GM21423 (cell line): ENCODE measurements at regions not wholly inside any gene's neighbourhood (a gene's known extent, or its start where the extent isn't known, plus 50 kb on each side); places are given as distances from the start of the nearest gene placed in this dataset.

Experiments
- ATAC-seq: cut with Tn5 transposase; IDR thresholded peaks from one replicate; pipeline ENCODE4 v1.9.1; 2021; ENCODE audit warnings: mild to moderate bottlenecking, moderate library complexity; ENCODE audit not compliant: unreplicated experiment

DNA sequence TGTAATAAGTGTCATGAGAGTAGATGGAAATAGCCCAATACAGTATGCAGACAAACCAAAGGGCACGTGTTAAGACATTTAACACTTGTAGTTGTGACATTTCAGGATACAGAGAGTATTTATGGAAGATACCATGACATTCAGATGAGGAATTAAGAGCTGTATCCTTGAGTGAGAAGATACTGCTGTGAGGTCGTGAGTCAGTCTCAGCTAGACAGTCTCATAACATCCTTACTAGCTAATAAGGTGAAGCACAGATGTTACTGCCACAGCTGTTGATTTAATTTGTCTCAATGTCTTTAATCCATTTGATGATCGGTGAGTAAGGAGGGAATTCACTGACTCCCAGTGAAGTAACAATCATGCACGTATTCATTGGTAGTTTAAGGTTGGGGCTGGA is 288.0 kb upstream of the AKR1E2 start:
- no peak for ATAC-seq

DNA sequence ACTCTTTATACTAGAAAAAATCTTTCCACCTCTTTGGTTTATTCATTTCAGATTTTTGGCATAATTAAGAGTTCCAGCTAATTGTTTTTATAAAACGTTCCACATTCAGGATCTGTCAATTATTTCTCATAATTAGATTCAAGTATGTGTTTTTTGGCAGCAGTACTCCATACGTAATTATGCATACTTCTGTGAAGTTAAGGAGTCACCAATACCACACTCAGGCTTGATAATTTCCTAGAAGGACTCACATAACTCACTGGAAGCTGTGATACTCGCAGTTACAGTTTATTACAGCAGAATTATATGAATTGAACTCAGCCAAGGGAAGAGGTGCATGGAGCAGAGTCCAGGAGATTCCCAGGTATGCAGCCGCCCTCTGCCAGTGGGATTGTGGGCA is 290.5 kb upstream of the AKR1E2 start:
- no peak for ATAC-seq

DNA sequence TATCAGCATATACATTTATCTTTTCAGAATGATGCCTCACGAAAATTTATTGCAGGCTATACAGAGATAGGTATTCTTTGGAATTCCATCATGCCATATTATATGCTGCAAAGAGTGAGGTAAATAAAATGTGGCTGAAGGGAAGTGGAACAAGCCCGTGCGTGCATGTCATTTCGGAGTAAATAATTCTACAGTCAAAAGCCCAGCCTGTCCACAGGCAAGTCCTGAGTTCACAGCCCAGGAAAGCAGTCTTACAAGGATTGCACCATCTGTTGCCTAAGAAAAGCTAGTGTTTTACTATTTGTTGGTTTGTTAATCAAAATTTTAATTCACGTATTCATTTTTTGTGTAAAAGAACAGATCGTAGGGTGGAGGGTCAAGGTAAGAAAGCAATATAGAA is 292.4 kb upstream of the AKR1E2 start:
- no peak for ATAC-seq

- no peak for ATAC-seq
Observed at GRCh38 chr10:4532976-4533375, 293.0 kb upstream of the AKR1E2 start.

DNA sequence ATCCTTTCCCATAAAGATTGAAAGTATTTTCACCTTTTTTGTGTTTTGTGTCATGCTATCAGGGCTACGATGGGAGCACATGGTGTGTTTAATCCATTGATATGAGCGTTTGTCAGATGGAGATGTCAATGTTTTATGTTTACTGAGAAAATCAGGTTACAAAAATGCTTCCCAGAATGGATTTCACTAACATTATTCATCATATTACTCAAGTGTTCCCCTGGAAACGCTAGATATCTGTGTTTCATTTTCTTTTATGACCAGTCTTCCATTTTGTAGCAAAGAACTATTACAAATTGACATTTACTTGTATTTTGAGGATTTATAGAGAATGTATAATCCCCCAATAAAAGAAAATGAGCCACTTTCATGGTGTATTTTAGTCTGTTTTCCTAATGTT is 293.5 kb upstream of the AKR1E2 start:
- no peak for ATAC-seq

GRCh38 chr10:4532011-4532410 is 294.0 kb upstream of the AKR1E2 start:
- no peak for ATAC-seq

DNA sequence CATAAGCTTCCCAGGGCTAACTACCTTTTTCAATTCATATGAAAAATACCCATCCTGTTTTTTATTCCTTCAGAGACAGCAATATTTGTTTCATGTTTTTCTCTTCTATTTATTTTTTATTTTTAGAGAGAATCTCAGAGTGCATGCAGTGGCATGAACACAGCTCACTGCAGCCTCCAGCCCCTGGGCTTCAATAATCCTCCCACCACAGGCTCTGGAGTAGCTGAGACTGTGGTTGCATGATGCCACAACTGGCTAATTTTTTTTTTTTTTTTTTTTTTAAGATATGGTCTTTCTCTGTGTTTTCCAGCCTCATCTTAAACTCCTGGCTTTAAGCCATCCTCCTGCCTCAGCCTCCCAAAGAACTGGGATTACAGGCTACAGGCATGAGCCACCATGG is 296.7 kb upstream of the AKR1E2 start:
- ATAC-seq = no peak

- ATAC-seq = no peak
Observed at GRCh38 chr10:4527281-4527970, 298.6 kb upstream of the AKR1E2 start.

GRCh38 chr10:4526311-4526731 is 299.7 kb upstream of the AKR1E2 start:
- ATAC-seq = no peak

- ATAC-seq = no peak
Observed at GRCh38 chr10:4525103-4525502, 300.9 kb upstream of the AKR1E2 start.

DNA sequence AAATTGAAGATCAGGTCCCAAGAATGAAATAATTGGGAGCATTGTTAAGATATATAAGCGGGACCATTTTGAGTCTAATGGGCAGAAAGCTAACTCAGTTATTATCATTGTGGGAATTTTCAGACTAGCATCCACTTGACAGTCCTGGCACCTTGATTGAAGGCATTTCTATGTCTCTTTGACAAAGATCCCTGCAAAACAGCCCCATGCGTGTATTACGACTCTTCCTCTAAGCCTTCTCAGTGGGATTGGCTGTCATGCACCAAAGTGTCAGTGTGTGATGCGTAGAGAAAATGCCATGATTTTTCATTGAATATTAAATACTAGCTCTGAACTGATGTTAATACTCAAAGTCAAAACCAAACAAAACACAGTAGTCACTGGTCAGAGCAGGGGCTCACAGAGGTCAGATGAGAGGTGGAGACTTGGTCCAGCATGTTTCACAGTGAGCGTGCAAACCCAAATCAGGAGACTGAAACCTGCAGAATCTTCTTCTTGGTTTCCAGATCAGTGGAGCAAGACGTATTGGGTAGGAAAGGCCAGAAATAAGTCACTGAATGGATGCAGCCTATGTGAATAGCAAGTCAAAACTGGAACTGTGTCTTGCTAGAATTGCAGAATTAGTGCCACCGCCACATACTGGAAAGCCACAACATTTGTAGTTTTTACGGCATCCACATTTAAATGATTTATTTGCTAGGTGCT is 303.6 kb upstream of the AKR1E2 start:
- peak; percentile 90 for ATAC-seq

DNA sequence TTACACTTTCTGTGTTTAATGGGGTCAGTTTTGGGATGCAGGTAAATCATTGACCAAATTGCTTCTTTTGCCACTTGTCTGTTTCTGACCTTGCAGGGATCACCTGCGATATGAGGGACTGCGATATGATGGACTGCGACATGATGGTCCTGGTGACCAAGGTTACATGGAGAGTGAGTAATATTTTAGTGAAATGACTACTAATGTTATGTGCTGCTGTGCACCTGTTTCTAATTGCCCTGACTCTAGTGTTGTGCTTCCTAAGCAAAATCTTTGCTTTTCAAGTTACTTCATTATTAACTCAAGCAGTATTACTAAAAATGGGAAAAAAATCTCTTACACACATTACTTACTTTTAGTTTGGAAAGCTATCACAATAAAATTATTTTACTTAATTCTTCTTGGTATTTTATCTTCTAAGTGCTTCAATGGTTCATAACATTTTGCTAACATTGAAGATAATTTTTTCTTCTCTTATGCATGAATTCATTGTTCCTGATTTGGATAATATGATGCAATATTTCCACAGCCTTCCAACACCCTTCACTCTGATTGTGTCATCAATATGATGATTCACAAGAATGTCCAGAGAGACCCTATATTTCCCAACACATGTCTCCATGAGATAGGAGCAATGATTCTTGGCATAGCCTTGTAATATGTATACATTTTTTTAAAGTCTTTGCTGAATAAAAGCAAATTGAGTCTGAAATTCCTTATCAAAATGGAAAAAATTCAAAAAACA is 306.2 kb upstream of the AKR1E2 start:
- ATAC-seq = no peak

DNA sequence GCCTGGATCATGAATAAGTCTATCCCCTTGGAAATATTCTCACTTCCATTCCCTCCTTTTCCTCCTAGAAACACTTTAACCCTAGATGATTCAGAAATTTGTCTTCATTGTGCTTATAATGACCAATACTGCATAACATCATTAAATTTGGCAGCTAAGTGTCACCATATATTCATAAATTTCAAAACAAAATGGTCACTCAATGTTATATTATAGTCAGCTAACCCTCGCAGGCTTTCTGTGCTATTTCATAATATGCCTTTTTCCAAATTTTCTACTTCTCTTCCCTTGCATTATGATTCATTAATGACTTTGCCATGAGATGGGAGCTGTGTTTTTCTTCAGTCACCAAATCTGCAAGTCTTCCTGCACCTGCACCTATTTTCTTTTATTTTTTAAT is 308.3 kb upstream of the AKR1E2 start:
- ATAC-seq = no peak

- ATAC-seq = no peak
Observed at GRCh38 chr10:4515721-4516120, 310.3 kb upstream of the AKR1E2 start.

- peak; percentile 58 for ATAC-seq
Observed at GRCh38 chr10:4514445-4515108, 311.4 kb upstream of the AKR1E2 start.

GRCh38 chr10:4512671-4513240 is 313.3 kb upstream of the AKR1E2 start:
- ATAC-seq = no peak

GRCh38 chr10:4512196-4512595 is 313.8 kb upstream of the AKR1E2 start:
- no peak for ATAC-seq

DNA sequence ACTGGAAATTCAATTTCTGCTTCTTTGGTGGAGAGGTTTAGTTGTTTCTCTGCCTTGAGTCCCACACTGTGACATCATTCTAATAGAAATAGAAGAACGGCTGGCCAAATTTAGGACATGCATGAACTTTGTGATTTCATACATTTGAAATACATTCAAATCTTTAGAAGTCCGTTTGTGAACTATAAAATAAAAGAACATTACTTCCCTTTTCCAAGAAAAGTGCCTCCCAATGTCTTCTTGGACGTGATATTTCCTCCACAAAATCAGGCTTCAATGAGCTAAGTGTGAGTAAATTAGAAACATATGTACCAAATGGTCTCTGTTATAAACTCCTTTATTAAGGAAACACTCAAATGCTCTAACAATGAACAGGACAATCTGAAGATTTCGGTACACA is 314.5 kb upstream of the AKR1E2 start:
- ATAC-seq = no peak

GRCh38 chr10:4509405-4509804 is 316.6 kb upstream of the AKR1E2 start:
- ATAC-seq = no peak

DNA sequence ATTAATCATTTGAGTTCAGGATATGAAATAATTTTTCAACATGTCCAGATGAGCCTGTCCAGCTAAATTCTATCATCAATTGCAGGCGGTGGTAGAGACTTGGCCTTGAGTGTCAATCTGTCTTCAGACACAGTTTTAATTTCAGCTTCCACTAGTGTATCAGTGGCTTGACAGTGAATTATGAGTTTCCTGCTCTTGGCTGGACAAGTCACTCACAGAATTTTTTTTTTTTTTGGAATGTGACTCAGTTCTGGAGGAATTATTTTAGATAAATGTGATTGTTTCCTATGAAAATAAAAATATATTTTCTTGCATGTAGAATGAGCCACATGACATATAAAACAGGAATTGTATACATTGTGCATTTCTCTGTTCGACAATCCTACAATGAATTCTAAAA is 319.9 kb upstream of the AKR1E2 start:
- no peak for ATAC-seq

GRCh38 chr10:4504550-4504949 is 321.5 kb upstream of the AKR1E2 start:
- ATAC-seq = no peak
